Panc1 (cell line): ENCODE measurements at regions not wholly inside any gene's neighbourhood (a gene's known extent, or its start where the extent isn't known, plus 50 kb on each side); places are given as distances from the start of the nearest gene placed in this dataset.

Experiments used
- ATAC-seq: fragments of 200-7000 bp; cut with Tn5 transposase; 2 replicates; pipeline ENCODE4 v1.9.1; 2020; ENCODE audit warnings: mild to moderate bottlenecking, moderate library complexity
- BruUV-seq: library from RNA; stranded (reverse); fragments of 400-500 nt; replicated peaks from 2 replicates; lab custom pipeline; 2021; lab: Mats Ljungman, UMichigan
- CTCF ChIA-PET: fragments of 300-600 bp; sonication (Branson Sonifier 250); formaldehyde crosslinking; loops from one replicate; lab custom pipeline; 2022; ENCODE audit warnings: antibody characterized with exemption; lab: Charles Lee
- POLR2A ChIA-PET: fragments of 300-600 bp; sonication (Branson Sonifier 250); formaldehyde crosslinking; loops from one replicate; lab custom pipeline; 2022; ENCODE audit warnings: antibody characterized with exemption; lab: Charles Lee
- DNase-seq: peaks from one replicate; pipeline ENCODE4 v3.0.0-alpha.2; 2010; ENCODE audit warnings: low read depth, low spot score
- H3K27ac ChIP-seq: 2 replicates; pipeline ENCODE4 v1.5.1; 2011; ENCODE audit warnings: mild to moderate bottlenecking, low read length, inconsistent platforms
- H3K27me3 ChIP-seq: fragments of 200-500 bp; sonication (Bioruptor generic); 2 replicates; pipeline ENCODE4 v1.6.0; 2014; ENCODE audit warnings: low read length, inconsistent platforms; ENCODE audit not compliant: control insufficient read depth, insufficient read depth
- H3K36me3 ChIP-seq: fragments of 200-500 bp; sonication (Bioruptor generic); 2 replicates; pipeline ENCODE4 v1.5.1; 2014; ENCODE audit warnings: inconsistent platforms, mild to moderate bottlenecking, low read length, moderate library complexity; ENCODE audit not compliant: control insufficient read depth, insufficient read depth
- H3K4me1 ChIP-seq: 2 replicates; pipeline ENCODE4 v1.5.1; 2011; ENCODE audit warnings: inconsistent platforms, mild to moderate bottlenecking, low read length, moderate library complexity; ENCODE audit not compliant: control insufficient read depth, insufficient read depth
- H3K4me3 ChIP-seq, 2 experiments: 2 replicates each; pipeline ENCODE4 v1.5.1; 2011 to 2012; ENCODE audit warnings: low read depth in 2 of 2, low read length in 2 of 2, mild to moderate bottlenecking in 2 of 2, inconsistent platforms in 1 of 2, moderate library complexity in 1 of 2
- H3K9me3 ChIP-seq: fragments of 200-500 bp; sonication (Bioruptor generic); 2 replicates; pipeline ENCODE4 v1.5.1; 2014; ENCODE audit warnings: low read depth, mild to moderate bottlenecking, inconsistent platforms, low read length, moderate library complexity; ENCODE audit not compliant: control insufficient read depth, insufficient read depth
- POLR2AphosphoS5 ChIP-seq: IDR thresholded peaks from 2 replicates; pipeline ENCODE4 v1.6.1; 2012; ENCODE audit warnings: mild to moderate bottlenecking, low read depth, low read length, moderate library complexity
- SIN3A ChIP-seq: IDR thresholded peaks from 2 replicates; pipeline ENCODE4 v1.6.1; 2012; ENCODE audit warnings: low read depth, mild to moderate bottlenecking, low read length, moderate library complexity, borderline replicate concordance; ENCODE audit not compliant: insufficient read depth
- TCF7L2 ChIP-seq: IDR thresholded peaks from 2 replicates; pipeline ENCODE4 v1.6.1; 2011; ENCODE audit warnings: mild to moderate bottlenecking, low read depth, low read length, inconsistent platforms
- in situ Hi-C: cut with HindIII; loops from 2 replicates; pipeline ENCODE4 v1.10.0; 2016; ENCODE audit warnings: low sequenced_read_pairs, low pct_unique_long_range_greater_than_20kb
- intact Hi-C: fragments of 100-400 bp; cut with micrococcal nuclease; formaldehyde crosslinking; loops from one replicate; pipeline ENCODE4 v1.10.0; 2022; ENCODE audit not compliant: unreplicated experiment
- TF ChIP-seq, protein P1 (sequence below): fragments of 450-650 bp; IDR thresholded peaks from 2 replicates; pipeline ENCODE4 v1.5.1; 2017; ENCODE audit warnings: mild to moderate bottlenecking
- TF ChIP-seq, protein P2 (sequence below), 2 experiments: IDR thresholded peaks; 2 replicates each; pipeline ENCODE4 v1.6.1; 2011 to 2012; ENCODE audit warnings: low read depth in 2 of 2, control low read depth in 1 of 2, low read length in 1 of 2, mild to moderate bottlenecking in 1 of 2, moderate library complexity in 1 of 2; ENCODE audit not compliant: insufficient read depth in 1 of 2

DNA sequence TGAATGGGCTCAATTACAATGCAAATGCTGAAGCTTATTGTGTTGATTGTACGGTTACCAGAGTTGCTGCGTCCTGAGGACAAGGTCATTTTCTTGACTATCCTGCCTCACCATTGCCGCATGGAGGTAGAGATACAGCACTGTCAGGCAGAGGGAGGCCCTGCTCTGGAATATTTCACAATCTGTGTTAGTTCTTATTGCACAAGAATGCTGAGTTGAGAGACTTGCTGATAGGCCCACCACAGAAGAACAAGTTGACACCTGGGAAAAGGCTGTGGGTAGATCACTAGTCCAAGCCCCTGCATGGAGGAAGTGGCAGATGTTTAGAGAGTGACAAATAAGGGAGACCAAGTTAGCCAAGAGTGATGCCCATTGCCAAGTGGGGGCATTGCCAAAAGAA is 344.5 kb upstream of the ITGA1 start:
- H3K27ac ChIP-seq, result no peak overlapping the region
- no peaks in the 10 kb centered on the region for H3K4me1 ChIP-seq
- intact Hi-C loops (no loop called here), in situ Hi-C loops (no loop called here)
- H3K36me3 ChIP-seq, result no peaks in the 10 kb centered on the region
- TF ChIP-seq POLR2AphosphoS5 (no peak), SIN3A (no peak), TCF7L2 (no peak)
- TF ChIP-seq, protein P1, sequence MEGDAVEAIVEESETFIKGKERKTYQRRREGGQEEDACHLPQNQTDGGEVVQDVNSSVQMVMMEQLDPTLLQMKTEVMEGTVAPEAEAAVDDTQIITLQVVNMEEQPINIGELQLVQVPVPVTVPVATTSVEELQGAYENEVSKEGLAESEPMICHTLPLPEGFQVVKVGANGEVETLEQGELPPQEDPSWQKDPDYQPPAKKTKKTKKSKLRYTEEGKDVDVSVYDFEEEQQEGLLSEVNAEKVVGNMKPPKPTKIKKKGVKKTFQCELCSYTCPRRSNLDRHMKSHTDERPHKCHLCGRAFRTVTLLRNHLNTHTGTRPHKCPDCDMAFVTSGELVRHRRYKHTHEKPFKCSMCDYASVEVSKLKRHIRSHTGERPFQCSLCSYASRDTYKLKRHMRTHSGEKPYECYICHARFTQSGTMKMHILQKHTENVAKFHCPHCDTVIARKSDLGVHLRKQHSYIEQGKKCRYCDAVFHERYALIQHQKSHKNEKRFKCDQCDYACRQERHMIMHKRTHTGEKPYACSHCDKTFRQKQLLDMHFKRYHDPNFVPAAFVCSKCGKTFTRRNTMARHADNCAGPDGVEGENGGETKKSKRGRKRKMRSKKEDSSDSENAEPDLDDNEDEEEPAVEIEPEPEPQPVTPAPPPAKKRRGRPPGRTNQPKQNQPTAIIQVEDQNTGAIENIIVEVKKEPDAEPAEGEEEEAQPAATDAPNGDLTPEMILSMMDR, result no peak
- TF ChIP-seq, protein P2, sequence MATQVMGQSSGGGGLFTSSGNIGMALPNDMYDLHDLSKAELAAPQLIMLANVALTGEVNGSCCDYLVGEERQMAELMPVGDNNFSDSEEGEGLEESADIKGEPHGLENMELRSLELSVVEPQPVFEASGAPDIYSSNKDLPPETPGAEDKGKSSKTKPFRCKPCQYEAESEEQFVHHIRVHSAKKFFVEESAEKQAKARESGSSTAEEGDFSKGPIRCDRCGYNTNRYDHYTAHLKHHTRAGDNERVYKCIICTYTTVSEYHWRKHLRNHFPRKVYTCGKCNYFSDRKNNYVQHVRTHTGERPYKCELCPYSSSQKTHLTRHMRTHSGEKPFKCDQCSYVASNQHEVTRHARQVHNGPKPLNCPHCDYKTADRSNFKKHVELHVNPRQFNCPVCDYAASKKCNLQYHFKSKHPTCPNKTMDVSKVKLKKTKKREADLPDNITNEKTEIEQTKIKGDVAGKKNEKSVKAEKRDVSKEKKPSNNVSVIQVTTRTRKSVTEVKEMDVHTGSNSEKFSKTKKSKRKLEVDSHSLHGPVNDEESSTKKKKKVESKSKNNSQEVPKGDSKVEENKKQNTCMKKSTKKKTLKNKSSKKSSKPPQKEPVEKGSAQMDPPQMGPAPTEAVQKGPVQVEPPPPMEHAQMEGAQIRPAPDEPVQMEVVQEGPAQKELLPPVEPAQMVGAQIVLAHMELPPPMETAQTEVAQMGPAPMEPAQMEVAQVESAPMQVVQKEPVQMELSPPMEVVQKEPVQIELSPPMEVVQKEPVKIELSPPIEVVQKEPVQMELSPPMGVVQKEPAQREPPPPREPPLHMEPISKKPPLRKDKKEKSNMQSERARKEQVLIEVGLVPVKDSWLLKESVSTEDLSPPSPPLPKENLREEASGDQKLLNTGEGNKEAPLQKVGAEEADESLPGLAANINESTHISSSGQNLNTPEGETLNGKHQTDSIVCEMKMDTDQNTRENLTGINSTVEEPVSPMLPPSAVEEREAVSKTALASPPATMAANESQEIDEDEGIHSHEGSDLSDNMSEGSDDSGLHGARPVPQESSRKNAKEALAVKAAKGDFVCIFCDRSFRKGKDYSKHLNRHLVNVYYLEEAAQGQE (IDR thresholded peaks at IDR 0.05; ENCODE audit: insufficient read depth in 1 of 2, low read depth in 2 of 2, low read length in 1 of 2), result no peak
- CTCF ChIA-PET, result no interaction called here
- BruUV-seq, result no TSS peak
- H3K4me3 ChIP-seq, result no peak overlapping the region
- ATAC-seq, result no peak
- POLR2A ChIA-PET, result no interaction called here
- no peaks in the 10 kb centered on the region for H3K27me3 ChIP-seq
- no peaks in the 10 kb centered on the region for H3K9me3 ChIP-seq
- DNase-seq, result no peak

DNA sequence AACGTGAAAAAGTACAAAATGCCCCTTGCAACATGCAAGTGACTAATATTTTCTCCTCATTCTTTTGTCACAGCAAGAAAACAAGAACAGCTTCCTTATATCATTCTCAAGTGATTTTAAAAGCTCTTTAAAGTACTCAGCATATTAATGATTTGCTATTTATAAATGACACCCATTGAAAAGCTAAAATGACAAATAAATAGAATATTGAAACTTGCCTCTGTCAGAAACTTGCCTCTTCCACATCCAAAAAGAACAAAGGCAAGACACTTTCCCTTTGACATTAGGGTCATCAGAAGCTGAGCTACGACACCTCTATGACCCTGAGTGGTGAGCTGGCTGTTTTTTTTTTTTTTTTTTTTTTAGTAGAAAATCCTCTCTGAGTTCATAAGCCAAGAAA is 339.6 kb upstream of the ITGA1 start:
- no peaks in the 10 kb centered on the region for H3K4me1 ChIP-seq
- TF ChIP-seq SIN3A, result no peak
- H3K9me3 ChIP-seq, result no peaks in the 10 kb centered on the region
- DNase-seq (no peak), ATAC-seq (no peak)
- H3K36me3 ChIP-seq, result no peaks in the 10 kb centered on the region
- no TSS peak for BruUV-seq
- H3K27ac ChIP-seq, result no peak overlapping the region
- no peaks in the 10 kb centered on the region for H3K27me3 ChIP-seq
- POLR2A ChIA-PET, result no interaction called here
- CTCF ChIA-PET, result no interaction called here
- in situ Hi-C loops, result no loop called here
- H3K4me3 ChIP-seq, result no peak overlapping the region
- intact Hi-C loops, result no loop called here

DNA sequence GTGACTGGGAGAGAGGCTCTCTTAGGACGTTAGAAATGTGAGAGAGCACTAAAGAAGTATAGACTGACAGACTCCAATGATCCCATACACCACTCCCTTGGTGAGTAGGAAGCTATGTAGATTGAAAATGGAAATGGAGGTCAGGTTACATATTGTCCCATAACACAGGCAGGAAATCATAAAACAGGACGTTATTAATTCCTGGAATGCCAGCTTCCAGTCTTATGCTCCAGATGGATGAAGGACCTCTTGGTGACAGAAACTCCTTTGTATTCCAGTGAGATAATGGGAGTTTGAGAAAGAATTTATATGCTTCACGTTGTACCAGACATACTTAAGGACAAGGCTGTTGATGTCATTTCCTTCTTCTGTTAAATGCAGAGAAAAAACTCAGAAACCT is 338.2 kb upstream of the ITGA1 start:
- POLR2A ChIA-PET, result no interaction called here
- Histone ChIP-seq H3K27ac (no peak overlapping the region), H3K4me3 (no peak overlapping the region), H3K36me3 (no peaks in the 10 kb centered on the region), H3K4me1 (no peaks in the 10 kb centered on the region), H3K9me3 (no peaks in the 10 kb centered on the region), H3K27me3 (no peaks in the 10 kb centered on the region)
- in situ Hi-C loops, result no loop called here
- intact Hi-C loops, result no loop called here
- ATAC-seq (no peak), DNase-seq (no peak)
- BruUV-seq, result no TSS peak
- CTCF ChIA-PET, result no interaction called here
- TF ChIP-seq SIN3A, result no peak
- TF ChIP-seq TCF7L2, result no peak
- TF ChIP-seq, protein P1, result no peak
